Fibroblast of lung (primary cell): ENCODE measurements at regions not wholly inside any gene's neighbourhood (a gene's known extent, or its start where the extent isn't known, plus 50 kb on each side); places are given as distances from the start of the nearest gene placed in this dataset.

Experiments used
- DNase-seq, 2 donors: peaks; one replicate each; pipeline versions ENCODE4 v3.0.0 to v3.0.0-alpha.2; 2010; ENCODE audit warnings: low read depth in 2 of 2
- H2AFZ ChIP-seq: 2 replicates; pipeline ENCODE4 v1.5.1; 2012; ENCODE audit warnings: low read length, control low read depth, inconsistent platforms
- H3K27ac ChIP-seq: 2 replicates; pipeline ENCODE4 v1.5.1; 2011; ENCODE audit warnings: low read length, control low read depth; ENCODE audit not compliant: insufficient read depth
- H3K27me3 ChIP-seq: 2 replicates; pipeline ENCODE4 v1.5.1; 2011; ENCODE audit warnings: mild to moderate bottlenecking, low read length; ENCODE audit not compliant: control insufficient read depth, insufficient read depth
- H3K36me3 ChIP-seq: 2 replicates; pipeline ENCODE4 v1.5.1; 2011; ENCODE audit warnings: low read length; ENCODE audit not compliant: control insufficient read depth, insufficient read depth
- H3K4me1 ChIP-seq: 2 replicates; pipeline ENCODE4 v1.5.1; 2011; ENCODE audit warnings: low read length; ENCODE audit not compliant: control insufficient read depth, insufficient read depth; ENCODE audit errors: extremely low read depth
- H3K4me2 ChIP-seq: 2 replicates; pipeline ENCODE4 v1.5.1; 2011; ENCODE audit warnings: low read length, control low read depth; ENCODE audit not compliant: insufficient read depth; ENCODE audit errors: extremely low read depth
- H3K4me3 ChIP-seq, 4 experiments: fragments of 200-600 bp in 1 of 4; sonication (generic) in 1 of 4; replicated peaks in 1 of 4; 2 replicates each; pipeline ENCODE4 v1.5.1; 2011 to 2016; ENCODE audit warnings: low read length in 4 of 4, low read depth in 3 of 4, mild to moderate bottlenecking in 3 of 4, control low read depth in 2 of 4, inconsistent platforms in 1 of 4, mixed read lengths in 1 of 4; ENCODE audit not compliant: insufficient read depth in 1 of 4; ENCODE audit errors: control extremely low read depth in 1 of 4
- H3K79me2 ChIP-seq: 2 replicates; pipeline ENCODE4 v1.5.1; 2012; ENCODE audit warnings: mild to moderate bottlenecking, low read length, inconsistent platforms; ENCODE audit not compliant: control insufficient read depth, insufficient read depth
- H3K9ac ChIP-seq: 2 replicates; pipeline ENCODE4 v1.5.1; 2011; ENCODE audit warnings: mild to moderate bottlenecking, low read length, control low read depth; ENCODE audit not compliant: insufficient read depth
- H3K9me3 ChIP-seq: 2 replicates; pipeline ENCODE4 v1.5.1; 2012; ENCODE audit warnings: low read depth, low read length; ENCODE audit not compliant: control insufficient read depth, insufficient read depth
- H4K20me1 ChIP-seq: 2 replicates; pipeline ENCODE4 v1.5.1; 2011; ENCODE audit warnings: low read length; ENCODE audit not compliant: control insufficient read depth, insufficient read depth; ENCODE audit errors: extremely low read depth
- CTCF ChIP-seq, 2 donors: IDR thresholded peaks in 1 of 2; conservative IDR thresholded peaks in 1 of 2; 1 replicate in 1 of 2; 2 replicates in 1 of 2; pipeline ENCODE4 v1.5.1; 2011 to 2012; ENCODE audit warnings: low read length in 2 of 2, control low read depth in 1 of 2, inconsistent platforms in 1 of 2, low read depth in 1 of 2, mild to moderate bottlenecking in 1 of 2
- EZH2 ChIP-seq: IDR thresholded peaks from 2 replicates; pipeline ENCODE4 v1.5.1; 2012; ENCODE audit warnings: low read length, control low read depth, mild to moderate bottlenecking; ENCODE audit errors: missing control alignments

GRCh38 chr14:101074196-101075024 lies 170.9 kb upstream of the RTL1 start:
- Histone ChIP-seq H3K79me2 (no peaks in the 10 kb centered on the region), H3K4me2 (no peak overlapping the region), H3K4me1 (no peaks in the 10 kb centered on the region), H3K27me3 (no peaks in the 10 kb centered on the region), H2AFZ (no peak overlapping the region), H4K20me1 (no peaks in the 10 kb centered on the region), H3K9ac (no peak overlapping the region), H3K4me3 (no peak overlapping the region), H3K27ac (no peak overlapping the region), H3K36me3 (peaks cover 7% of the 10 kb centered on the region), H3K9me3 (no peaks in the 10 kb centered on the region)
- DNase-seq, result no peak
- TF ChIP-seq CTCF (conservative IDR thresholded peaks at IDR 0.05 in 1 of 2, IDR thresholded peaks at IDR 0.05 in 1 of 2; ENCODE audit: low read depth in 1 of 2, low read length in 2 of 2) (no peak), EZH2 (no peak)

- no peak overlapping the region for H3K4me3 ChIP-seq
- H3K27me3 ChIP-seq, result peaks cover 2% of the 10 kb centered on the region
- peaks cover 6% of the 10 kb centered on the region for H3K36me3 ChIP-seq
- H3K79me2 ChIP-seq, result no peaks in the 10 kb centered on the region
- no peak overlapping the region for H2AFZ ChIP-seq
- H3K4me1 ChIP-seq, result no peaks in the 10 kb centered on the region
- no peaks in the 10 kb centered on the region for H4K20me1 ChIP-seq
- no peak for TF ChIP-seq CTCF (conservative IDR thresholded peaks at IDR 0.05 in 1 of 2, IDR thresholded peaks at IDR 0.05 in 1 of 2; ENCODE audit: low read depth in 1 of 2, low read length in 2 of 2)
- no peak for TF ChIP-seq EZH2
- no peaks in the 10 kb centered on the region for H3K9me3 ChIP-seq
- H3K4me2 ChIP-seq, result no peak overlapping the region
- H3K27ac ChIP-seq, result no peak overlapping the region
- peak in 1 of 2 donors; percentile 21 for DNase-seq
- no peak overlapping the region for H3K9ac ChIP-seq
Observed at GRCh38 chr14:101075025-101075800, 171.7 kb upstream of the RTL1 start.

- Histone ChIP-seq H3K36me3 (peaks cover 4% of the 10 kb centered on the region), H2AFZ (no peak overlapping the region), H3K27me3 (peaks cover 2% of the 10 kb centered on the region), H3K9ac (no peak overlapping the region), H3K4me3 (no peak overlapping the region), H3K9me3 (no peaks in the 10 kb centered on the region), H4K20me1 (no peaks in the 10 kb centered on the region), H3K79me2 (no peaks in the 10 kb centered on the region), H3K27ac (no peak overlapping the region), H3K4me1 (no peaks in the 10 kb centered on the region), H3K4me2 (no peak overlapping the region)
- TF ChIP-seq EZH2, result no peak
- no peak for TF ChIP-seq CTCF (conservative IDR thresholded peaks at IDR 0.05 in 1 of 2, IDR thresholded peaks at IDR 0.05 in 1 of 2; ENCODE audit: low read depth in 1 of 2, low read length in 2 of 2)
- no peak for DNase-seq
Observed at GRCh38 chr14:101075801-101076413, 172.4 kb upstream of the RTL1 start.
